NOMO-1 treated with dmso at 0.1 percent for 144 hours (cell line): ENCODE measurements at regions not wholly inside any gene's neighbourhood (a gene's known extent, or its start where the extent isn't known, plus 50 kb on each side); places are given as distances from the start of the nearest gene placed in this dataset.

Source experiments
- DNase-seq: peaks from one replicate; lab custom pipeline; 2025; ENCODE audit not compliant: unreplicated experiment; lab: John Stamatoyannopoulos, UW

DNA sequence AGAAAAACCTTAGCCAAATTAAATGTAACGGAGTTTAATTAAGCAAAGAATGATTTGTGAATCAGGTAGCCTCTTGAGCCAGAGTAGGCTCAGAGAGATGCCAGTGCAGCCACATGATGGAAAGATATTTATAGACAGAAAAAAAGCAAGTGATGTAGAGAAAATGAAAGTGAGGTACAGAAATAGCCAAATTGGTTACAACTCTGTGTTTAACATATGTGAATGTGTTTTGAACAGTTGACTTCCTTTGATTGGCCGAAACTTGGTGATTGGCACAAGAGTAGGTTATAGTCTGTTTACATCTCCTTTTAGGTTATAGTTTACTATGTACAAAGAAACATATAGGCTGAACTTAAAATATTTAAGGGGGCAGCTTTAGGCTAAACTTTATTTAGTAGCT is 459.9 kb upstream of the BOD1L1 start:
- no peak for DNase-seq

GRCh38 chr4:14087921-14088320 is 460.4 kb upstream of the BOD1L1 start:
- no peak for DNase-seq

GRCh38 chr4:14091531-14091930 is 464.0 kb upstream of the BOD1L1 start:
- DNase-seq: no peak

GRCh38 chr4:14091966-14092365 is 464.4 kb upstream of the BOD1L1 start:
- no peak for DNase-seq

DNA sequence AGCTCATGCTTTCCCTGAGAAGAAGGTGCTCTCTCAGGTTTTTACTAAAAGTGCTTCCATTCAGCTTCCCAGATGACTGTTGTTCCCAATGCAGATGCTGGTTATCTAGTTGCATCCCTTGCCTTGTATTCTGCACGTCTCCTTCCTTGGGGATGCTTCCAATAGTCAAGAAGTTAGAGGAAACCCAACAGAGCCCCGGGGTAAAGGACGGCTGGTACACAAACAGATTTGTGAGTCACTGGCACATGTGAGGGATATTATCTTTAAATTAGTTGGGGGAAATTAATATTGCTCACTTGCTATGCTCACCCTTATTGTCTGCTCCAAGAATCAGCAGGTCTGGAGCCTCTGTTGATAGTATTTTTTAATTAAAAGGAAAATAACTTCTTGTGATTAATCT is 465.2 kb upstream of the BOD1L1 start:
- no peak for DNase-seq

DNA sequence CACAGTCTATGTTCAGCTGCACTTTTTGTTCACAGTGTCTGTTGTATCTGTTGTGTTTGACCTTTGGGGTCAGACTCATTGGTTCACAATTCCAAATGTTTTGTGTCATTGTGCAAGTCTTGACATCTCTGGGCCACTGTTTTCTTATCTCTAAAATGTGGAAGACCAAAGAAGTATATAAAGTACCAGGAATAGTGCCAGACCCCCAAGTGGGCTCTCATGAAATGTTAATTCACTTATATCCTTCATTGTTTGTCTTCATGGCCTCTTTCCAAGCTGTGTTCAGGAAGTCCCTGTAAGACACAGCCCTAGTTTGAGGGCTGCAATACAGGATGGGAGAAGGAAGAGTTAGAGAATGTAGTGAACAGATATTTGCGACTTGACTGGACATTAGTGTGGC is 468.3 kb upstream of the BOD1L1 start:
- DNase-seq: no peak

GRCh38 chr4:14096396-14096965 is 469.0 kb upstream of the BOD1L1 start:
- no peak for DNase-seq

GRCh38 chr4:14100349-14100748 is 472.8 kb upstream of the BOD1L1 start:
- no peak for DNase-seq

DNA sequence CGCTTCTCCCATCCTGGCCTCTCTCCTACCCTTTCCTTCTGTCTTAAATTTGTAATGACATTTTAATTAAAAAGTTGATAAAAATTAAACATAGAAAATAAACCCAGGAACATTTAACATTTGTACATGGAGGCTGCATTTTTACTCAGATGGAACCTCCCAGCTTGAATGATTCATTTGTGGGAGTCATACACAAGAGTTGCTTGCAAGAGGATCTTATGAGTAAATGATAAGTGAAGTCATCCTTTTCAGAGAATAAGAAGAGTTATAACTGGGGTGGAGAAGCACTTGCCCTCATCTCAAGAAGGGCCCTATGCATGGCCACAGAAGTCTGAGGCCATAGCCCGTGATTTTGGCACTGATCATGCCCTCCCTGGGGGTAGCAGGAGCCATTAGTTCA is 482.9 kb upstream of the BOD1L1 start:
- no peak for DNase-seq

- no peak for DNase-seq
These were observed 484.2 kb upstream of the BOD1L1 start for GRCh38 chr4:14111730-14112181.

DNA sequence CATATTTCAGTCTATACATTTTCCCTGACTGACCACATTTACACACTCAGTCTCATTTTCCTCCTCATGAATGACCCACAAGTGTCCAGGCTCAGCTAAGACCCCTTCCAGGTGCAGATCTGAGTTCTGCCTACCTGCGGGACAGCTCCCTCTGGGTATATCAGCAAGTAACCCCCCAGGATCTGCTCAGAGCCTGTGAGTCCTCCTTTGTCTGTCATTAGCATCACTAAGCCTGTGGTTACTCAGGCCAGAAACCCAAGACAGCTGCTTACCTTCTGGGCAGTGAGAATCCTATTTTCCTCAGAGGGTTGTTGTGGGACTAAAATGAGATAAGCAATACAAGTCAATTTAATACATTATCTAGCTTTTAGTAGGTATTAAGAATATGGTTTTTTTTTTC is 487.6 kb upstream of the BOD1L1 start:
- no peak for DNase-seq

DNA sequence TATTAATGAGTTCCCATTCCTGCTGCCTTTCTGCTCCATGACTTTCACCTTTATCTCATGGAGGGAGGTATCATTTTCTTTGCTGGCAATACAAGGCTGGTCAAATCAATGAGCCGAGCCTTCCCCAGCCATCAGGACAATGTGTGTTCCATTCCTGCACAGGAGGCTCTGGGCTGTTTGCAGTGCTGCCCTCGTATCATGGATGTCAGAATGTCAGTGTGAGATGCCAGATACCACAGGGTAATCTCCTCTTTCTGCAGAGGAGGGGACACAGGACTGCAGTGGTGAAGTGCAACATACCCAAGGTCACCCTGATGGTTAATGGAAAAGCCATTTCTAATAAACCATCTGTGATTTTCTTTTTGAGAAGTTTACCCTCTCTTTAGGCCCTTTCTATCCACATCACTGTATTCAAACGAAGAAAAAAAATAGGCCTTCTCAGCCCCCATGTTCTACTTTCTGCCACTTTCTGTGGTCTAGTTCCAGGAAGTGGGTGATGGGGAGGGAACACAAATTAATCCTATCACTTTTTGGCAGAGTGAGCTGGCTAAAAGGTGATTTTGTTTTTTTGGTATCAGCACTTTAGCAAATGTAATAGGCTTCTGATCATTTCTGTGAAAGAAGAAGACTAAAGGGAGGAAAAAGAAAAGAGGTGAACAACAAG is 490.2 kb upstream of the BOD1L1 start:
- no peak for DNase-seq

DNA sequence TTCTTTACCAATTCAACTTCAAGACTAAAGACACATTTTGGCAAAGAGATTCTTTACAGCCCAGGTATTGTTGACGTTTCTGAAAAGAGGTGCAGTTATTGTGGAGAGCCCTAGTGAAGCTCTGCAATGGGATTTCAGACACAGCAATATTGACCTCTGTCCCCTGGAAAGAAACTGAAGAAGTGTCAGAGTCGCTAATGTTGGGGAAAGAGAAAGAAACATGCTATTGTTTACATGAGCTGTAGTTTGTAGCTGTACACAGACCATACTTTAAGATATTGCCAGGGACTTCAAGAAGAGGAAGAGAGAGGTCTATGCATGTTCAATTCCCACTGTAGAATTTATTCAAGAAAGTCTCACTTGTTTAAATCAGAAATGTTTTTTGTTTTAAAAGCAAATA is 497.3 kb upstream of the BOD1L1 start:
- no peak for DNase-seq

GRCh38 chr4:14125375-14126129 is 498.0 kb upstream of the BOD1L1 start:
- peak; percentile 79 for DNase-seq

- no peak for DNase-seq
These were observed 503.0 kb upstream of the BOD1L1 start for GRCh38 chr4:14130551-14130950.

GRCh38 chr4:14131335-14131734 is 503.8 kb upstream of the BOD1L1 start:
- DNase-seq: no peak

- peak; percentile 16 for DNase-seq
These were observed 504.8 kb upstream of the BOD1L1 start for GRCh38 chr4:14132301-14132700.

- no peak for DNase-seq
These were observed 510.6 kb upstream of the BOD1L1 start for GRCh38 chr4:14138106-14138505.

- DNase-seq: no peak
These were observed 516.4 kb upstream of the BOD1L1 start for GRCh38 chr4:14143892-14144291.

GRCh38 chr4:14149176-14150053 is 521.9 kb upstream of the BOD1L1 start:
- no peak for DNase-seq

DNA sequence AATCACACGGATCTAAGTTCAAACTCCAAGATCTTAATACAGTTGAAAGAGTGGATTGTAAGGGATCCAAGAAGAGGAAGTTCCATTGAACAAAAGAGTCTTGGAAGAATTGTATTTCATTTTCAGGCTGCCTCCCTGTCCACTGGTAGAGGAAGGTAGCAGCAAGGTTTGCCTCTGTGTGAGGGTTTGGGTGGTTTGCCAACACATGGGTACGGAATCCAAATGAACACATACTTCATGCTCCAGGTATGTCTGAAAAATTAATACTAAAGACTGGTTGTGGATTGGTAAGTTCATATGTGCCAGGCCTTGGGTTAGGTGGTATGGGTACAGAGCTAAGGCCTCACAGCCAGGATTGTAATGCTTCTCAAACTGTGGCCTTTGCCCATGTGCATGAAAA is 523.6 kb upstream of the BOD1L1 start:
- DNase-seq: no peak
